Astrocyte (in vitro differentiated cells and primary cell): ENCODE measurements at regions not wholly inside any gene's neighbourhood (a gene's known extent, or its start where the extent isn't known, plus 50 kb on each side); places are given as distances from the start of the nearest gene placed in this dataset.

Experiments
- EZH2 ChIP-seq: IDR thresholded peaks from 2 replicates; pipeline ENCODE4 v1.6.1; 2012; ENCODE audit warnings: mild to moderate bottlenecking, low read length, inconsistent platforms; ENCODE audit not compliant: insufficient read depth
- TF ChIP-seq, protein P1 (sequence below): IDR thresholded peaks from 2 replicates; pipeline ENCODE4 v1.5.1; 2011; ENCODE audit warnings: low read depth, mild to moderate bottlenecking, inconsistent platforms, low read length, moderate library complexity; ENCODE audit not compliant: insufficient read depth

- TF ChIP-seq, protein P1, sequence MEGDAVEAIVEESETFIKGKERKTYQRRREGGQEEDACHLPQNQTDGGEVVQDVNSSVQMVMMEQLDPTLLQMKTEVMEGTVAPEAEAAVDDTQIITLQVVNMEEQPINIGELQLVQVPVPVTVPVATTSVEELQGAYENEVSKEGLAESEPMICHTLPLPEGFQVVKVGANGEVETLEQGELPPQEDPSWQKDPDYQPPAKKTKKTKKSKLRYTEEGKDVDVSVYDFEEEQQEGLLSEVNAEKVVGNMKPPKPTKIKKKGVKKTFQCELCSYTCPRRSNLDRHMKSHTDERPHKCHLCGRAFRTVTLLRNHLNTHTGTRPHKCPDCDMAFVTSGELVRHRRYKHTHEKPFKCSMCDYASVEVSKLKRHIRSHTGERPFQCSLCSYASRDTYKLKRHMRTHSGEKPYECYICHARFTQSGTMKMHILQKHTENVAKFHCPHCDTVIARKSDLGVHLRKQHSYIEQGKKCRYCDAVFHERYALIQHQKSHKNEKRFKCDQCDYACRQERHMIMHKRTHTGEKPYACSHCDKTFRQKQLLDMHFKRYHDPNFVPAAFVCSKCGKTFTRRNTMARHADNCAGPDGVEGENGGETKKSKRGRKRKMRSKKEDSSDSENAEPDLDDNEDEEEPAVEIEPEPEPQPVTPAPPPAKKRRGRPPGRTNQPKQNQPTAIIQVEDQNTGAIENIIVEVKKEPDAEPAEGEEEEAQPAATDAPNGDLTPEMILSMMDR: no peak
- TF ChIP-seq EZH2: no peak
These were observed 245.5 kb upstream of the DDHD1 start for GRCh38 chr14:53398616-53399015.
